HUES6 (cell line): ENCODE measurements at regions not wholly inside any gene's neighbourhood (a gene's known extent, or its start where the extent isn't known, plus 50 kb on each side); places are given as distances from the start of the nearest gene placed in this dataset.
A peak's percentile ranks its signal among the peaks of the same experiment; 100 is the strongest.
"Not testable (repeated sequence)": the region's sequence is repeated elsewhere in the genome, so short reads cannot be mapped to it uniquely, and the experiment has no call there.

Experiments
- H3K27ac ChIP-seq: 2 replicates; pipeline ENCODE4 v1.7.0; 2013; ENCODE audit warnings: low read depth, mild to moderate bottlenecking, low read length, inconsistent platforms
- H3K27me3 ChIP-seq: 2 replicates; pipeline ENCODE4 v1.6.1; 2013; ENCODE audit warnings: low read length; ENCODE audit not compliant: control insufficient read depth, insufficient read depth
- H3K36me3 ChIP-seq: 2 replicates; pipeline ENCODE4 v1.6.1; 2013; ENCODE audit warnings: low read length; ENCODE audit not compliant: control insufficient read depth, insufficient read depth
- H3K4me1 ChIP-seq: 2 replicates; pipeline ENCODE4 v1.6.1; 2013; ENCODE audit warnings: low read length; ENCODE audit not compliant: control insufficient read depth, insufficient read depth
- H3K4me3 ChIP-seq: 2 replicates; pipeline ENCODE4 v1.5.1; 2013; ENCODE audit warnings: low read depth, low read length
- H3K9ac ChIP-seq: one replicate; pipeline ENCODE4 v1.6.1; 2013; ENCODE audit warnings: mild to moderate bottlenecking, low read length
- H3K9me3 ChIP-seq: 2 replicates; pipeline ENCODE4 v1.6.1; 2013; ENCODE audit warnings: low read depth, low read length; ENCODE audit not compliant: control insufficient read depth, insufficient read depth

DNA sequence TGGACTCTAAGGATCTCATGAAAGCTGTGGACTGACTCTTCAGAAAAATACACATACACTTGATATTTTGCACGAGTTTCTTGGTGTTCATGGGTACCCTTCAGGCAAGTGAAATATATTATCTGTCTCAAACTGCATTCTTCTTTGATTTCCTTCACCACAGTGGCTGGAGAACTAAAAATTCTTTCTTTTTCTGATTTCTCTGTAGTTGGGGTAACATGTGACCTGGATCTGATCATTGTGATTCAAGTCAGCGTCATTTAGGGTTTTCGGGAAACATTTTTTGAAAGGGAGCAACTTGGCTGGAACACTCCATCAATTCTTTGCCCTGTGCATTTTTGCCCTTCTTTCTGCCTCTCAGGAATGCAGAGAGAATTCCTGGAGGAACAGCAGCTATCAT, 205.8 kb downstream of the OR2B2 start:
- Histone ChIP-seq H3K4me1 (no peaks in the 10 kb centered on the region), H3K27ac (no peak overlapping the region), H3K9me3 (no peaks in the 10 kb centered on the region), H3K27me3 (no peaks in the 10 kb centered on the region), H3K9ac (no peak overlapping the region), H3K36me3 (peaks cover 45% of the 10 kb centered on the region), H3K4me3 (no peak overlapping the region)

DNA sequence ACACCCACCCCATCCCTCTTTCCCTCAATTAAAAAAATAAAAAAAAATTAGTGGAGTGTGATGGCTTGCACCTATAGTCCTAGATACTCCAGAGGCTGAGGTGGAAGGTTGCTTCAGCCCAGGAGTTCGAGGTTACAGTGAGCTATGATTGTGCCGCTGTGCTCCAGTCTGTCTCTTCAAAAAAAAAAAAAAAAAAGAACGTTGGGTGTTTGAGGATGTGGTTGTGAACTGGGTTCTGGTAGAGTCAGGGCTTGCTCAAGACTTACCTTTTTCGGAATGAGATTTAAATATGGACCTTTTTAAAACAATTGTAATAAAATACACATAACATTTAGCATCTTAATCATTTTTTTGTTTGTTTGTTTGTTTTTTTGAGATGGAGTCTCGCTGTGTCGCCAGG, 211.9 kb downstream of the OR2B2 start:
- Histone ChIP-seq H3K4me3 (no peak overlapping the region), H3K9me3 (no peaks in the 10 kb centered on the region), H3K9ac (no peak overlapping the region), H3K4me1 (no peaks in the 10 kb centered on the region), H3K27ac (no peak overlapping the region), H3K36me3 (peaks cover 24% of the 10 kb centered on the region), H3K27me3 (no peaks in the 10 kb centered on the region)

DNA sequence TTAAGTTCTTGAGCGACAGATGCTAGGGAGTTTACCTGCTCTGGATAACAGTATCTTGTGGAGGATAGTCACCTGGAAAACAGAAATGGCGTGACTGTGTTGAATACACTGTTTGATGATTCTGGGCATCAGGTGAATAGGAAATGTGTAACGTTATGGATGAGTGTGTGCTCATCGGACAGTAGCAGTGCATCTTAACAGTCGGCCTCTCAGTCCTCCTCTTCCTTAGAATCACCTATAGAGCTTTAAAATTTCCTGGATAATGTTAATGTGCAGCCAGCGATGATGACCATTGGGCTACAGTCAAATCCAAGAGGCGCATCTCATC, 217.7 kb downstream of the OR2B2 start:
- no peaks in the 10 kb centered on the region for H3K36me3 ChIP-seq
- peak overlapping the region; percentile 79 for H3K4me3 ChIP-seq
- H3K9me3 ChIP-seq, result no peaks in the 10 kb centered on the region
- H3K9ac ChIP-seq, result peak overlapping the region; percentile 45
- H3K4me1 ChIP-seq, result peaks cover 5% of the 10 kb centered on the region; the same call in 1 of the 2 replicates
- H3K27me3 ChIP-seq, result no peaks in the 10 kb centered on the region
- H3K27ac ChIP-seq, result no peak overlapping the region

DNA sequence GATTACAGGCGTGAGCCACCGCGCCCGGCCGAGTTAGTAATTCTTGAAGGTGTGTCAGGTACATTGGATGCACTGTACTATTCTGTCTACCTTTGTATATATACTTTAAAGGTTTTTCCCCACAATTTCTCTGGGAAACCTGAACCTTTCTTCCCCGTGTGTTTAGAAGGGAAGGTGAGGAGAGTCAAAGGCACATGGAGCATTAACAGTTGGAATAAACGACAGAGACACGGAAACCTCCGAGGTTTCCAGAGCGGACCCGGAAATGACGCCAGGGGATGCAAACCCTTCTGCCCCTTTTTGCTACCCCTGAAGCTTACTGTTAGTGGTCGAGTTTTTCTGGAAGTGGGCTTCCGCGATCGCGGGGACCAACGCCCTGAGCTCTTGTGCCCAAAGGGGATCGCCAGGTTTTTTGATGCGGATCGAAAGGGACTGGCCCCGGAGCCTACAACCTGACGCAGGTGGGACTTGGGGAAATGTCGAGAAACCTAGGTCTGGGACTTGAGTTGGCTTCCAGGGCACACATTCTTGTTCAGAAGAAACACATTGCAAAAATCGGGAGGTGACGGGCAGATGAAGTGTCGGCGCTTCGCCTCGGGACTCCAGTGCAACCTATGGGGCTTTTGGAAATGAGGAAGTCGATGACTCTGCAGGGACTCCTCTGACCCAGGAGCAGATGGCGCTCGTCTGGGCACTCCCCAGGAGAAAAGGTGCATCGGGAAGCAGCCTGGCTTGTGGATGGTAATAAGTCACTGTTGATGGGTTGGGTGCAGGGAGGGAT, 218.2 kb downstream of the OR2B2 start:
- Histone ChIP-seq H3K4me1 (peaks cover 5% of the 10 kb centered on the region; the same call in 1 of the 2 replicates), H3K4me3 (peak overlapping the region; percentile 79), H3K27me3 (no peaks in the 10 kb centered on the region), H3K9me3 (no peaks in the 10 kb centered on the region), H3K27ac (no peak overlapping the region), H3K9ac (peak overlapping the region; percentile 45), H3K36me3 (no peaks in the 10 kb centered on the region)

DNA sequence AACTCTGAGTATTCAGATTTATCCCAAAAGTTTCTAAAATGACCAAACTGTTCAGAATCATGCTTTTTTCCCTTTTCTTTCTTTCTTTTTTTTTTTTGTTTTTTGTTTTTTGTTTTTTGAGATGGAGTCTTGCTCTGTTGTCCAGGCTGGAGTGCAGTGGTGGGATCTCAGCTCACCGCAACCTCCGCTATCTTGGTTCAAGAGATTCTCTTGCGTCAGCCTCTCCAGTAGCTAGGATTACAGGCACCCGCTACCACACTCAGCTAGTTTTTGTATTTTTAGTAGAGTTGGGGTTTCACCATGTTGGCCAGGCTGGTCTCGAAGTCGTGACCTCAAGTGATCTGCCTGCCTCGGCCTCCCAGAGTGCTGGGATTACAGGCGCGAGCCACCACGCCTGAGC, 219.2 kb upstream of the ZNF184 start:
- not testable (repeated sequence) for H3K4me1 ChIP-seq, H3K4me3 ChIP-seq, H3K27me3 ChIP-seq, H3K27ac ChIP-seq, H3K36me3 ChIP-seq, H3K9ac ChIP-seq, H3K9me3 ChIP-seq

DNA sequence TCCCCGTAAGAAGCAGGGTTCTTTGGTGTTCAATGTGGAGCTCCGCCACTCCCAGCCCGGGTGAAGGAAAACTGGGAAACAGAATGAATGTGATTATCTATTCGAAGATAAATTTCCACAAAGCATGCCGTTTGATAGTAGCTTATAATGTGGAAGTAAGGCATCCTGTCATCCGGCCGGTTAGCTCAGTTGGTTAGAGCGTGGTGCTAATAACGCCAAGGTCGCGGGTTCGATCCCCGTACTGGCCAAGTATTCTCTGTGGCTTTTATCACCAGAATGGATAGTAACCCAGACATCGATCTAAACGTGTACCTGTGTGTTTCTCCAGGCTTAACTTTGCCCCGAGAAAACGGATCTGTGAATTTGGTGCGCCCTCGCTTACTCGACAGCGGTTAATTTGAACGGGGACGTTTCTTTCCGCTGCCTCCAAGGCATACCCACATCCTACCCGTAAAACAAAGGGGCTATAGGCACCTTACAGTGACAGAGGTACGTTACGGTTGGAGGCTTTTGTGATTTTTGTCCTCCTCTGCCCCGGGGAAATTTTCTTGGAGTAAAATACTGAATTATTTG, 215.2 kb upstream of the ZNF184 start:
- Histone ChIP-seq H3K27ac (no peak overlapping the region), H3K9me3 (no peaks in the 10 kb centered on the region), H3K36me3 (no peaks in the 10 kb centered on the region), H3K27me3 (no peaks in the 10 kb centered on the region), H3K9ac (peak overlapping the region; percentile 60), H3K4me3 (peak overlapping the region; percentile 91), H3K4me1 (no peaks in the 10 kb centered on the region)

DNA sequence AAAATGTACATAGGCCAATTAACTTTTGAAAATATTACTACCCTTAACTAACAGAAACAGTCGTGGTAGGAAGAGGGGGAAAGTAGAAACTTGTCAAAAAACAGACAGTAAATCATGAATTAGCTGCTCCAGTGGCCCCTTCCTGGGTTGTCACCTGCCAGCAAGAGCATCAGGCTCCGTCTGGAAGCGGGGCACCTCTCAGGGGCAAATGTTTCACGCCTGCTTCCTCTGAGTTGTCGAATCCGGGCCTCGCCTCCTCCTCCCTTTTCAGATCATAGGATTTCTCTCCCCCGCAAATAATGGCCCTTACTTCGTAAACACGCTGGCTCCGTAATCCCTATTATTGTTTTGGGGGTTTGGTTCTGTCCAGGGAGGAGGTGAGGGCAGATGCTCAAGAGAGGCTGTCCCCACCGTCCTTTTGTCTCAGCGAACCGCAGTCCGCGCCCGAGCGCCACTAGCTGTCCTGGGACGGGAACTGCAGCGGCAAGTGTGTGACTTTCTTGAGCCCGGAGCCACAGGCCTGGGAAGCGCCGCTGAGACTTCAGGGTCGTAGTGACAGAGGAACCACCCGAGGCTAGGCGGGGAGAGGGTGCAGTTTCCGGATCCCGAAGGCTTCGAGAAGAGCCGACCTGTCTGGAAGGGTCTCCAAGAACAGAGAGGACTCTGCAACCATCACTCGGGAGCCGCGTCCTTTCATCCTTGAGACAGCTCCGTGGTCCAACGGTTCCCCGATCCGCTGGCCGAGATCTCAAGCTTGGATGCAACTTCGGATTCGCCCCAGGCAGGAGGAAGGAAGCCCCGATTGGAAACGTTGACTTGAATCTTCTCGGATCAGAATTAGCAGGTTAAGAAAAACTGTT, 214.5 kb upstream of the ZNF184 start:
- H3K4me1 ChIP-seq, result no peaks in the 10 kb centered on the region
- H3K36me3 ChIP-seq, result no peaks in the 10 kb centered on the region
- no peaks in the 10 kb centered on the region for H3K9me3 ChIP-seq
- H3K27me3 ChIP-seq, result peaks cover 3% of the 10 kb centered on the region; the same call in 1 of the 2 replicates
- peak overlapping the region; percentile 60 for H3K9ac ChIP-seq
- H3K4me3 ChIP-seq, result peak overlapping the region; percentile 91
- no peak overlapping the region for H3K27ac ChIP-seq

DNA sequence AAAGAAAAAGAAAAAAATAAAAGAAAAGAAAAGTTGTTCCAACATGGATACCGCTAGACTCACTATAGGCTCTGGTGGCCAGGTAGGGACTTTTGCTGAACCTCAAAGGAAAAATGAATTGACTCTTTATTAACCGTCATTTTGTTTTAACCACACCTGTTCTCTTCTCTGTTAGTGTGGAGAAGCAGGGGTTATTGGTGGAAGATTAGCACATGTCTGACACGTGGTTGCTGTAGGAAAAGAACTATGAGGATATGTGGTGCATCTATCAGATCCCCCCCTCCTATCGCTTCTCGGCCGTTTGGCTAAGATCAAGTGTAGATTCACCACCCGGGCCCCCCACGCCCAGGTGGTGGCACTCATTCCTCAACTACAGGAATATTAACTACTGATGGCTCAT, 212.4 kb upstream of the ZNF184 start:
- Histone ChIP-seq H3K27ac (no peak overlapping the region), H3K4me1 (peaks cover 3% of the 10 kb centered on the region; the same call in 1 of the 2 replicates), H3K9ac (no peak overlapping the region), H3K9me3 (no peaks in the 10 kb centered on the region), H3K27me3 (peaks cover 14% of the 10 kb centered on the region), H3K4me3 (no peak overlapping the region), H3K36me3 (no peaks in the 10 kb centered on the region)

DNA sequence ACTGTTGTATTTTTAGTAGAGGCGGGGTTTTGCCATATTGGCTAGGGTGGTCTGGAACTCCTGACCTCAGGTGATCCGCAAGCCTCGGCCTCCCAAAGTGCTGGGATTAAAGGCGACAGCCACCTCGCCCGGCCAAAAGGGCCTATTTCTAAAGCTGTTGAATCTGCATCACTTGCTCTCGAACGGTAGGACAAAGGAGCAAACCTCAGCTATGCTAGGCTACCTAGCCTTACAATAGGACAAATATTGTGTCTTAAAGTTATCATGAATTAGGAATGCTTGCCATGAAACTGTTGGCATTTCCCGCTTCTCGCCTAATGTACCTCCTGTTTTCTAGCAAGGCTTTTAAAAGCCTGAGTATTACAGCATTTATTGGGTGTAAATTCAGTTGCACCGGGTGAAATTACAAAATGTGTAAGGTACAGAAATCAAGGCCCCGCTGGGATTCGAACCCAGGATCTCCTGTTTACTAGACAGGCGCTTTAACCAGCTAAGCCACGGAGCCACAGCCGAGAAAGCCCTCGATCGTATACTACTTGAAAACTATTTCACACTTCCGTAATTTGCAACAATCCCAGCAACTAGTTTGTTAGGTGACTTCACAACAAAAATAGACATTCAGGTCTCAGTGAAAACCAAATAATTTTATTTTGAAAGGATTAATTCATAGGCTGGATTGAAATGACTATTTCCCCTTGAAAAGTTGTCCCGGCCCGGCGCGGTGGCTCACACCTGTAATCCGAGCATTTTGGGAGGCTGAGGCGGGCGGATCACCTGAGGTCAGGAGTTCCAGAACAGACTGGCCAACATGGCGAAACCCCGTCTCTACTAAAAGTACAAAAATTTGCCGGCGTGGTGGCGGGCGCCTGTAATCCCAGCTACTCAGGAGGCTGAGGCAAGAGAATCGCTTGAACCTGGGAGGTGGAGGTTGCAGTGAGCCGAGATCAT, 211.6 kb upstream of the ZNF184 start:
- Histone ChIP-seq H3K4me1 (peaks cover 5% of the 10 kb centered on the region; the same call in 1 of the 2 replicates), H3K27ac (no peak overlapping the region), H3K9me3 (no peaks in the 10 kb centered on the region), H3K36me3 (no peaks in the 10 kb centered on the region), H3K4me3 (peak overlapping the region; percentile 42), H3K27me3 (peaks cover 21% of the 10 kb centered on the region), H3K9ac (no peak overlapping the region)

DNA sequence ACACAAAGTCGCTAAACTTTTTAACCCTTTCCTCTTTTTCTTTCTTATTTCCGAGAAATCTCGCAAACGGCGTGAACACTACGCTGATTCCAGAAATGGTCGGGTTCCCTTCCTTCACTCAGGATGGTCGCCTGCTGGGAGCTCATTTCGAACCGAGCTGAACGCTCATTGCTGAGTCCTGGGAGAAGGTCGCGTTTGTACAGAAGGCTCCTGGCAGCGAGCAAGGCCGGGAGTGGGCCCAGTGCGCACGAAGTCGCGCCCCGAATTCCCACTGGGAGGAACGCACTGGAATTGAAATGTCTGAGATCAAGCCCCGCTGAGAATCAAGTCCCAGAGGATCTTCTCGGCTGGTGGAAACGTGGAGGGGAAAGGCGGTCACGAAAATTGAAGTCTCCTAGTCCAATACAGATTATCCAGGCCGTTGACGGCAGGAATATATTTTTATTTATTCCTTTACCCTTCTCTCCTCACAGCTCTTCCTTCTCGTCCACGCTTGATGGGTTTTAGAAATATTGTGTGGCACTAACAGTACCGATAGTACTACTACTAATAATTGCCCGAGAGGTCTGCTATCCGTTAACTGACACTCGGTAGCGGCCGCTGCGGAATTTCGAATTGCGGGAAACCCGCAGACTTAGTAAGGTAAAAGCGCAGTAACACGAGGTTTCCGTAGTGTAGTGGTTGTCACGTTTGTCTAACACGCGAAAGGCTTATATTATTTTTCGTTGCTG, 207.2 kb upstream of the ZNF184 start:
- Histone ChIP-seq H3K4me3 (peak overlapping the region; percentile 68), H3K9me3 (no peaks in the 10 kb centered on the region), H3K36me3 (no peaks in the 10 kb centered on the region), H3K27ac (no peak overlapping the region), H3K27me3 (peaks cover 63% of the 10 kb centered on the region), H3K9ac (no peak overlapping the region), H3K4me1 (peaks cover 5% of the 10 kb centered on the region; the same call in 1 of the 2 replicates)
